AG09309 (cell line): ENCODE measurements at regions not wholly inside any gene's neighbourhood (a gene's known extent, or its start where the extent isn't known, plus 50 kb on each side); places are given as distances from the start of the nearest gene placed in this dataset.

ENCODE experiments used
- DNase-seq: peaks from one replicate; pipeline ENCODE4 v3.0.0-alpha.2; 2010; ENCODE audit warnings: low read depth
- H3K4me3 ChIP-seq: 2 replicates; pipeline ENCODE4 v1.5.1; 2011; ENCODE audit warnings: mild to moderate bottlenecking, low read depth, low read length, moderate library complexity; ENCODE audit not compliant: control insufficient read depth
- CTCF ChIP-seq: IDR thresholded peaks from 2 replicates; pipeline ENCODE4 v1.5.1; 2011; ENCODE audit warnings: mild to moderate bottlenecking, low read depth, low read length, inconsistent platforms; ENCODE audit not compliant: insufficient read depth, control insufficient read depth; ENCODE audit errors: missing control alignments

- DNase-seq = no peak
- TF ChIP-seq CTCF = no peak
Observed at GRCh38 chr4:186886759-186887158, 163.1 kb upstream of the FAT1 start.

GRCh38 chr4:186887291-186887700 lies 163.6 kb upstream of the FAT1 start:
- no peak for DNase-seq
- H3K4me3 ChIP-seq = no peak overlapping the region
- no peak for TF ChIP-seq CTCF

More at GRCh38 chr4:186886759-186887158, 163.1 kb upstream of the FAT1 start:
- no peak overlapping the region for H3K4me3 ChIP-seq

GRCh38 chr4:186887752-186888151 lies 164.1 kb upstream of the FAT1 start:
- no peak overlapping the region for H3K4me3 ChIP-seq
- no peak for DNase-seq
- no peak for TF ChIP-seq CTCF

- no peak for DNase-seq
- H3K4me3 ChIP-seq = no peak overlapping the region
- no peak for TF ChIP-seq CTCF
Observed at GRCh38 chr4:186889876-186890643, 166.4 kb upstream of the FAT1 start.

GRCh38 chr4:186891859-186892486 lies 168.3 kb upstream of the FAT1 start:
- no peak for DNase-seq
- no peak overlapping the region for H3K4me3 ChIP-seq
- TF ChIP-seq CTCF = no peak

- no peak for TF ChIP-seq CTCF
- H3K4me3 ChIP-seq = no peak overlapping the region
- DNase-seq = no peak
Observed at GRCh38 chr4:186898367-186898766, 174.7 kb upstream of the FAT1 start.
